ENCODE measurements at regions not wholly inside any gene's neighbourhood (a gene's known extent, or its start where the extent isn't known, plus 50 kb on each side); places are given as distances from the start of the nearest gene placed in this dataset.
"Not testable (repeated sequence)": the region's sequence is repeated elsewhere in the genome, so short reads cannot be mapped to it uniquely, and the experiment has no call there.

- no peak overlapping the region for H3K4me2 ChIP-seq
- H3K9me3 ChIP-seq (ENCODE audit: insufficient read depth, low read depth), result no peaks in the 10 kb centered on the region
- no TSS peak for BruUV-seq (replicated peaks)
- no peak for DNase-seq
- H4K20me1 ChIP-seq (ENCODE audit: insufficient read depth), result no peaks in the 10 kb centered on the region
- no peak overlapping the region for H3K27ac ChIP-seq
- ChIA-PET POLR2A (ENCODE audit: unreplicated experiment) (no interaction called here), CTCF (no interaction called here)
- no peaks in the 10 kb centered on the region for H3K36me3 ChIP-seq (ENCODE audit: low read depth)
- no peak overlapping the region for H3K4me3 ChIP-seq
- TF ChIP-seq EZH2 (IDR thresholded peaks at IDR 0.05; ENCODE audit: low read depth) (no peak), CTCF (conservative IDR thresholded peaks at IDR 0.05) (no peak)
- intact Hi-C loops (cut with micrococcal nuclease; ENCODE audit: unreplicated experiment), result no loop called here
- peaks cover 18% of the 10 kb centered on the region for H3K27me3 ChIP-seq (ENCODE audit: insufficient read depth, low read depth)
- no peaks in the 10 kb centered on the region for H3K4me1 ChIP-seq (replicated peaks; ENCODE audit: insufficient read depth)
- H3K9me2 ChIP-seq (ENCODE audit: insufficient read depth), result no peaks in the 10 kb centered on the region
- no peaks in the 10 kb centered on the region for H3F3A ChIP-seq (ENCODE audit: insufficient read depth, low read depth)
- no peak overlapping the region for H2AFZ ChIP-seq
- no peaks in the 10 kb centered on the region for H3K79me2 ChIP-seq (ENCODE audit: low read depth)
Observed at GRCh38 chr21:32965129-32965680, 60.5 kb upstream of the OLIG2 start.

GRCh38 chr21:32966120-32966519 is 59.6 kb upstream of the OLIG2 start:
- intact Hi-C loops (cut with micrococcal nuclease; ENCODE audit: unreplicated experiment), result no loop called here
- Histone ChIP-seq H3F3A (ENCODE audit: insufficient read depth, low read depth) (no peaks in the 10 kb centered on the region), H4K20me1 (ENCODE audit: insufficient read depth) (no peaks in the 10 kb centered on the region), H3K4me3 (no peak overlapping the region), H3K27ac (no peak overlapping the region), H3K27me3 (ENCODE audit: insufficient read depth, low read depth) (peaks cover 21% of the 10 kb centered on the region), H3K36me3 (ENCODE audit: low read depth) (no peaks in the 10 kb centered on the region), H3K4me2 (no peak overlapping the region), H3K79me2 (ENCODE audit: low read depth) (no peaks in the 10 kb centered on the region), H3K9me2 (ENCODE audit: insufficient read depth) (no peaks in the 10 kb centered on the region), H3K4me1 (replicated peaks; ENCODE audit: insufficient read depth) (no peaks in the 10 kb centered on the region), H3K9me3 (ENCODE audit: insufficient read depth, low read depth) (no peaks in the 10 kb centered on the region), H2AFZ (no peak overlapping the region)
- BruUV-seq (replicated peaks), result no TSS peak
- POLR2A ChIA-PET (ENCODE audit: unreplicated experiment), result no interaction called here
- CTCF ChIA-PET, result no interaction called here
- TF ChIP-seq EZH2 (IDR thresholded peaks at IDR 0.05; ENCODE audit: low read depth) (no peak), CTCF (conservative IDR thresholded peaks at IDR 0.05) (no peak)
- no peak for DNase-seq

DNA sequence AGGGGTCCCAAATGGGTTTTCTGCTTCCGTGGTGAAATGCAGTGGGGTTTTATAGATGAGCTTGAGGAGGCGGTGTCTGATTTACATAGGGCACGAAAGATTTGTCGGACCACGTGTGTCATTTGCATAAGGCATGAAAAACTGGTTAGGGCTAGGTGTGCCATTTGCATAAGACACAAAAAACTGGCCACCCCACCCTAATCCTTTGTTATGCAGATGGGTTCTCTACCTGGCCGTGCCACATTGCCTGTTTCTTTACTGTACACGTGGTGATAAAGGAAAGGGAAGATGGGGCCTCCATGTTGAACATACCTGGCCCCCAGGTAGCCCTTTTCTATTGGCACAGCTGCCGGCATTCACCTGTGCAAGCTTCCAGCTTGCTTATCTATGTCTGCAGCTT is 57.6 kb upstream of the OLIG2 start:
- peaks cover 37% of the 10 kb centered on the region for H3K27me3 ChIP-seq (ENCODE audit: insufficient read depth, low read depth)
- DNase-seq; H3F3A ChIP-seq (ENCODE audit: insufficient read depth, low read depth); H4K20me1 ChIP-seq (ENCODE audit: insufficient read depth); H3K9me2 ChIP-seq (ENCODE audit: insufficient read depth); H3K79me2 ChIP-seq (ENCODE audit: low read depth); H3K9me3 ChIP-seq (ENCODE audit: insufficient read depth, low read depth); H3K4me1 ChIP-seq (replicated peaks; ENCODE audit: insufficient read depth); H3K4me3 ChIP-seq; BruUV-seq (replicated peaks); H3K4me2 ChIP-seq; CTCF ChIA-PET; intact Hi-C loops (cut with micrococcal nuclease; ENCODE audit: unreplicated experiment); H3K36me3 ChIP-seq (ENCODE audit: low read depth); H3K27ac ChIP-seq; POLR2A ChIA-PET (ENCODE audit: unreplicated experiment); H2AFZ ChIP-seq: not testable (repeated sequence)

DNA sequence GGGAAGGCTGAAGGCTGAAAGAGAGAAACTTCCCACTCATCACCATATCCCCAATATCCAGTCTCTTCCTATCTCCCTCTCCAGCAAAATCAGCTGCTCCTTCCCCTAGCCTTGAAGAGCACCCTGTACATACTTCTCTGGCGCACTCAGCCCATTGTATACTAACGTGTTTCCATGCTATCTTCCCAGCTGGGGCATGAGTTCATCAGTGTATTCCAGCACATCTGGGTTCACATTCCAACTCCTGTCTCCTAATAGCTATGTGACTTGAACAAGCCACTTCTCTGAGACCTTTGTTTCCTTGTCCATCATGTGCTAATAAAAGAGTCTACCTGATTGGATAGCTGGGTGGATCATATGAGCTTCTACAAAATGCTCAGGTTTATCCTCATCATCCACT is 51.1 kb upstream of the OLIG2 start:
- TF ChIP-seq CTCF (conservative IDR thresholded peaks at IDR 0.05), result no peak
- no peak for TF ChIP-seq EZH2 (IDR thresholded peaks at IDR 0.05; ENCODE audit: low read depth)
- Histone ChIP-seq H4K20me1 (ENCODE audit: insufficient read depth) (no peaks in the 10 kb centered on the region), H3K4me1 (replicated peaks; ENCODE audit: insufficient read depth) (no peaks in the 10 kb centered on the region), H3K4me3 (no peak overlapping the region), H3K4me2 (no peak overlapping the region), H3K27me3 (ENCODE audit: insufficient read depth, low read depth) (peaks cover 83% of the 10 kb centered on the region), H3K36me3 (ENCODE audit: low read depth) (no peaks in the 10 kb centered on the region), H3K79me2 (ENCODE audit: low read depth) (no peaks in the 10 kb centered on the region), H3F3A (ENCODE audit: insufficient read depth, low read depth) (no peaks in the 10 kb centered on the region), H3K27ac (no peak overlapping the region), H3K9me3 (ENCODE audit: insufficient read depth, low read depth) (no peaks in the 10 kb centered on the region), H3K9me2 (ENCODE audit: insufficient read depth) (no peaks in the 10 kb centered on the region), H2AFZ (no peak overlapping the region)
- CTCF ChIA-PET, result no interaction called here
- DNase-seq, result no peak
- POLR2A ChIA-PET (ENCODE audit: unreplicated experiment), result no interaction called here
- intact Hi-C loops (cut with micrococcal nuclease; ENCODE audit: unreplicated experiment), result no loop called here
- BruUV-seq (replicated peaks), result no TSS peak
